ENCODE measurements at regions not wholly inside any gene's neighbourhood (a gene's known extent, or its start where the extent isn't known, plus 50 kb on each side); places are given as distances from the start of the nearest gene placed in this dataset.
"Not testable (repeated sequence)": the region's sequence is repeated elsewhere in the genome, so short reads cannot be mapped to it uniquely, and the experiment has no call there.

DNA sequence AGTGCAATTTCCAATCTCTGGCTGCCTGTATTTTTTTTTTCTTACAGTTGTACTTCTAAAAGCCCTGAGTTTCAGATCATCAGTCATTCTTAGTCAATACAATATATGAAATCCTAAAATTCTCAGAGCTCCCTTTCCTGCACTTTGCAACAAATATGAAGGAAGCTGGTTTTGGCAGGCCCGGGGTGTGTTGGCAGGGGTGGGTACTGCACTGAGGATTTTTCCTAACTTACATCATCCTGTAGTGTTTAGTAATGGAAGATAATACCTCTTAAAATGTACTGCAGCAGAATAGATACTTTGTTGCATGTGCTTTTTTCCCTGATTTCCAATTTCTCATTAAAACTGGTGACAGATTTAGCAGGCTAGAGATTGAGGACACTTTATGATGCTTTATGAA is 374.6 kb downstream of the PTH2R start:
- CTCF ChIA-PET, result no interaction called here
- TF ChIP-seq, protein P1, sequence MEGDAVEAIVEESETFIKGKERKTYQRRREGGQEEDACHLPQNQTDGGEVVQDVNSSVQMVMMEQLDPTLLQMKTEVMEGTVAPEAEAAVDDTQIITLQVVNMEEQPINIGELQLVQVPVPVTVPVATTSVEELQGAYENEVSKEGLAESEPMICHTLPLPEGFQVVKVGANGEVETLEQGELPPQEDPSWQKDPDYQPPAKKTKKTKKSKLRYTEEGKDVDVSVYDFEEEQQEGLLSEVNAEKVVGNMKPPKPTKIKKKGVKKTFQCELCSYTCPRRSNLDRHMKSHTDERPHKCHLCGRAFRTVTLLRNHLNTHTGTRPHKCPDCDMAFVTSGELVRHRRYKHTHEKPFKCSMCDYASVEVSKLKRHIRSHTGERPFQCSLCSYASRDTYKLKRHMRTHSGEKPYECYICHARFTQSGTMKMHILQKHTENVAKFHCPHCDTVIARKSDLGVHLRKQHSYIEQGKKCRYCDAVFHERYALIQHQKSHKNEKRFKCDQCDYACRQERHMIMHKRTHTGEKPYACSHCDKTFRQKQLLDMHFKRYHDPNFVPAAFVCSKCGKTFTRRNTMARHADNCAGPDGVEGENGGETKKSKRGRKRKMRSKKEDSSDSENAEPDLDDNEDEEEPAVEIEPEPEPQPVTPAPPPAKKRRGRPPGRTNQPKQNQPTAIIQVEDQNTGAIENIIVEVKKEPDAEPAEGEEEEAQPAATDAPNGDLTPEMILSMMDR (IDR thresholded peaks at IDR 0.05; ENCODE audit: insufficient read depth, low read depth, low read length), result no peak
- no peaks in the 10 kb centered on the region for H3K27me3 ChIP-seq (ENCODE audit: control insufficient read depth, insufficient read depth, low read length)
- POLR2A ChIA-PET, result no interaction called here
- H3K36me3 ChIP-seq (ENCODE audit: control insufficient read depth, insufficient read depth, low read length), result no peaks in the 10 kb centered on the region
- no peak overlapping the region for H3K4me3 ChIP-seq (ENCODE audit: low read depth, low read length)
- DNase-seq (ENCODE audit: low read depth), result no peak

DNA sequence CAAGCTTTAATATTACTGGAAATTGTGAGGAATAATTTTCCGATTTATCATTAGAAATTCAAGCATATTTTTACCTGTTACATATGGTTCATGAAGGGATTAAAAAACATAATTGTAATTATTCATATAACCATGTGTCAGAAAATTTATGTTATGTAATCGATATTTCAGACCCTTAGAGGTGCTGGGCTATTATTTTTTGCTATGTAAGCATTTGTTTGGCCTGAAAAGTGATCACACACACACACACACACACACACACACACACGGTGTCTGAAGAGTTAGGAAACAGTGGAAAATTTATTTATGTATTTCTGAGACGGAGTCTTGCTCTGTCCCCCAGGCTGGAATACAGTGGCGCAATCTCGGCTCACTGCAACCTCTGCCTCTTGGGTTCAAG is 375.5 kb downstream of the PTH2R start:
- Histone ChIP-seq H3K27me3 (ENCODE audit: control insufficient read depth, insufficient read depth, low read length) (no peaks in the 10 kb centered on the region), H3K4me3 (ENCODE audit: low read depth, low read length) (no peak overlapping the region), H3K36me3 (ENCODE audit: control insufficient read depth, insufficient read depth, low read length) (no peaks in the 10 kb centered on the region)
- no peak for DNase-seq (ENCODE audit: low read depth)
- TF ChIP-seq, protein P1 (IDR thresholded peaks at IDR 0.05; ENCODE audit: insufficient read depth, low read depth, low read length), result no peak
- POLR2A ChIA-PET, result no interaction called here
- CTCF ChIA-PET, result no interaction called here

DNA sequence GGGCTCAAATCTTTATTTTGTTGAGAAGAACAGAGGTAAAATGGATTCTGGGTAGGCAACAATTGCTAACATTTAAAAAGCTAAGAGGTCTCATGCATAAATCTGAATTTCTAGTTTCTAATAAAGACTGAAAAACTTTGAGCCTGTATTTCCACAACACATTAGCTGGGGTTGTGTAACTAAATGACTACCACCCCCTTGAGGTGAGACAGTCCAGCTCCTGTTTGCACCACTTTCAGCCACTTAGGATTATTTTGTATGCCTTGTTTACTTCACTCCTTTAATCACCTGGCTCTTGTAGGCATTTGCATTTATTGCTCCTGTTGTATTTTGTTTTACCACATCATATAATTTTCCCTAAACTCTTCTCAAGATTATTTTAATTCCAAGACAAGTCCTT is 376.6 kb downstream of the PTH2R start:
- ChIA-PET CTCF (no interaction called here), POLR2A (no interaction called here)
- Histone ChIP-seq H3K36me3 (ENCODE audit: control insufficient read depth, insufficient read depth, low read length) (no peaks in the 10 kb centered on the region), H3K27me3 (ENCODE audit: control insufficient read depth, insufficient read depth, low read length) (no peaks in the 10 kb centered on the region), H3K4me3 (ENCODE audit: low read depth, low read length) (no peak overlapping the region)
- TF ChIP-seq, protein P1 (IDR thresholded peaks at IDR 0.05; ENCODE audit: insufficient read depth, low read depth, low read length), result no peak
- DNase-seq (ENCODE audit: low read depth), result no peak

GRCh38 chr2:208784774-208785173 is 378.2 kb downstream of the PTH2R start:
- H3K27me3 ChIP-seq (ENCODE audit: control insufficient read depth, insufficient read depth, low read length); H3K36me3 ChIP-seq (ENCODE audit: control insufficient read depth, insufficient read depth, low read length); POLR2A ChIA-PET; DNase-seq (ENCODE audit: low read depth); H3K4me3 ChIP-seq (ENCODE audit: low read depth, low read length); CTCF ChIA-PET: not testable (repeated sequence)

DNA sequence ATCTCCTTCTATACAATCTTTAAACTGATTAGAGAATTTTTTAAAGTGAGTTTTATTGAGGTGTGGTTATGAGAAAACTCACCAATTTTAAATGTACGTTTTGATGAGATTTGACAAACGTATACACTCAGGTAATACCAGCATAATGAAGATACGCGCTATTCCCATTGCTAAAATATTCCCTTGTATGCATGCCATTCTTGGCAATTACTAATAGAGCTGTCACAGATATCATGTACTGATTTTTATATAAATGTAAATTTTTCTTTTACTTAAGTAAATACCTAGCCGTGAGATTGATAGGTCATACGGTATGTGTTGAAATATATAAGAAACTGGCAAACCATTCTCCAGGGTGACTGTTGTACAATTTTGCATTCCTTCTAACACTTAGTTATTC is 384.7 kb downstream of the PTH2R start:
- H3K4me3 ChIP-seq (ENCODE audit: low read depth, low read length), result no peak overlapping the region
- CTCF ChIA-PET, result no interaction called here
- TF ChIP-seq, protein P1 (IDR thresholded peaks at IDR 0.05; ENCODE audit: insufficient read depth, low read depth, low read length), result no peak
- H3K27me3 ChIP-seq (ENCODE audit: control insufficient read depth, insufficient read depth, low read length), result no peaks in the 10 kb centered on the region
- DNase-seq (ENCODE audit: low read depth), result no peak
- POLR2A ChIA-PET, result no interaction called here
- H3K36me3 ChIP-seq (ENCODE audit: control insufficient read depth, insufficient read depth, low read length), result no peaks in the 10 kb centered on the region

DNA sequence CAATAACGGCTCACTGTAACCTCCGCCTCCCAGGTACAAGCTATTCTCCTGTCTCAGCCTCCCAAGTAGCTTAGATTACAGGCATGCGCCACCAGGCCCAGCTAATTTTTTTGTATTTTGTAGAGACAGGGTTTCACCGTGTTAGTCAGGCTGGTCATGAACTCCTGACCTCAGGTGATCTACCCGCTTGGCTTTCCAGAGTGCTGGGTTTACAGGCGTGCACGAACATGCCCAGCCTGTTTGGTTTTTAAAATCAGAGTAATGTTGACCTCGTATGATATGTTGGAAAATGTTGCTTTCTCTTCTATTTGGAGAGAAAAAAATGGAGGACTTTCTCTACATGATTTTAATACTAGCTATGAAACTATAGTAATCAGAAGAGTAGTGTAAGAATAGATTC is 386.2 kb downstream of the PTH2R start:
- H3K27me3 ChIP-seq (ENCODE audit: control insufficient read depth, insufficient read depth, low read length), result no peaks in the 10 kb centered on the region
- no peaks in the 10 kb centered on the region for H3K36me3 ChIP-seq (ENCODE audit: control insufficient read depth, insufficient read depth, low read length)
- POLR2A ChIA-PET, result no interaction called here
- no peak for DNase-seq (ENCODE audit: low read depth)
- H3K4me3 ChIP-seq (ENCODE audit: low read depth, low read length), result no peak overlapping the region
- CTCF ChIA-PET, result no interaction called here
- TF ChIP-seq, protein P1 (IDR thresholded peaks at IDR 0.05; ENCODE audit: insufficient read depth, low read depth, low read length), result no peak

Data from BJ (cell line).